Left lung (tissue), 4 donors: ENCODE measurements at regions not wholly inside any gene's neighbourhood (a gene's known extent, or its start where the extent isn't known, plus 50 kb on each side); places are given as distances from the start of the nearest gene placed in this dataset.

Source experiments
- ATAC-seq: fragments of 200-7000 bp; cut with Tn5 transposase; one replicate; pipeline ENCODE4 v1.9.1; 2020; ENCODE audit warnings: moderate library complexity
- DNase-seq, 4 donors: peaks; one replicate each; pipeline ENCODE4 v3.0.0-alpha.2; 2013 to 2020
- H3K27ac ChIP-seq, 2 donors: fragments of 200-600 bp; sonication (generic) in 1 of 2; one replicate each; pipeline versions ENCODE4 v1.5.0 to v1.8.0; 2020 to 2021
- H3K27me3 ChIP-seq, 2 donors: fragments of 200-600 bp; sonication (generic) in 1 of 2; one replicate each; pipeline versions ENCODE4 v1.5.0 to v1.8.0; 2020 to 2021
- H3K36me3 ChIP-seq, 2 donors: fragments of 200-600 bp; sonication (generic) in 1 of 2; one replicate each; pipeline versions ENCODE4 v1.5.0 to v1.8.0; 2020 to 2021
- H3K4me1 ChIP-seq, 2 donors: fragments of 200-600 bp; one replicate each; pipeline ENCODE4 v1.8.0; 2021
- H3K4me3 ChIP-seq, 2 donors: fragments of 200-600 bp; sonication (generic) in 1 of 2; one replicate each; pipeline versions ENCODE4 v1.5.0 to v1.8.0; 2020 to 2021; ENCODE audit warnings: mild to moderate bottlenecking in 1 of 2
- H3K9me3 ChIP-seq, 2 donors: fragments of 200-600 bp; sonication (generic) in 1 of 2; one replicate each; pipeline versions ENCODE4 v1.5.0 to v1.8.0; 2020 to 2021
- intact Hi-C, 2 donors: fragments of 100-400 bp; cut with DNase I; formaldehyde crosslinking; loops; one replicate each; pipeline versions ENCODE4 v1.11.2 to v1.14.2; 2022
- TF ChIP-seq, protein P1 (sequence below), 2 donors: fragments of 200-600 bp; sonication (generic) in 1 of 2; IDR thresholded peaks; one replicate each; pipeline versions ENCODE4 v1.5.0 to v1.8.0; 2021; ENCODE audit warnings: antibody characterized with exemption in 2 of 2
- donor health status: DM: no; HTN: yes; CAD: no.
- donor health status: DM: no; HTN: no; CAD: no.

DNA sequence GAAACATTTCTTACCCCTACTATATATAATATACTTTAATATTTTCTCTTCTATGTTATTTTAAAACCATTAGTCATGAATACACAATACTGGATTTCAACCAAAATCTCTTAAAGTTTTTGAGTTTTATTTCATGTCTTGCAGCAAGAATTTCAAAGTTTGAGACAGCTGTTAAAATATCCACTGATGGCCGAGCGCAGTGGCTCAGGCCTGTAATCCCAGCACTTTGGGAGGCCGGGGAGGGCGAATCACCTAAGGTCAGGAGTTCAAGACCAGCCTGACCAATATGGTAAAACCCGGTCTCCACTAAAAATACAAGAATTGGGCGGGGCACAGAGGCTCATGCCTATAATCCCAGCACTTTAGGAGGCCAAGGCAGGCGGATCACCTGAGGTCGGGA is 59.7 kb upstream of the DAPK1 start:
- no peak overlapping the region for H3K4me3 ChIP-seq
- H3K36me3 ChIP-seq: no peaks in the 10 kb centered on the region
- TF ChIP-seq, protein P1, sequence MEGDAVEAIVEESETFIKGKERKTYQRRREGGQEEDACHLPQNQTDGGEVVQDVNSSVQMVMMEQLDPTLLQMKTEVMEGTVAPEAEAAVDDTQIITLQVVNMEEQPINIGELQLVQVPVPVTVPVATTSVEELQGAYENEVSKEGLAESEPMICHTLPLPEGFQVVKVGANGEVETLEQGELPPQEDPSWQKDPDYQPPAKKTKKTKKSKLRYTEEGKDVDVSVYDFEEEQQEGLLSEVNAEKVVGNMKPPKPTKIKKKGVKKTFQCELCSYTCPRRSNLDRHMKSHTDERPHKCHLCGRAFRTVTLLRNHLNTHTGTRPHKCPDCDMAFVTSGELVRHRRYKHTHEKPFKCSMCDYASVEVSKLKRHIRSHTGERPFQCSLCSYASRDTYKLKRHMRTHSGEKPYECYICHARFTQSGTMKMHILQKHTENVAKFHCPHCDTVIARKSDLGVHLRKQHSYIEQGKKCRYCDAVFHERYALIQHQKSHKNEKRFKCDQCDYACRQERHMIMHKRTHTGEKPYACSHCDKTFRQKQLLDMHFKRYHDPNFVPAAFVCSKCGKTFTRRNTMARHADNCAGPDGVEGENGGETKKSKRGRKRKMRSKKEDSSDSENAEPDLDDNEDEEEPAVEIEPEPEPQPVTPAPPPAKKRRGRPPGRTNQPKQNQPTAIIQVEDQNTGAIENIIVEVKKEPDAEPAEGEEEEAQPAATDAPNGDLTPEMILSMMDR (IDR thresholded peaks at IDR 0.05): no peak
- no peak overlapping the region for H3K27ac ChIP-seq
- H3K4me1 ChIP-seq: no peaks in the 10 kb centered on the region
- ATAC-seq (no peak), DNase-seq (no peak)
- no peaks in the 10 kb centered on the region for H3K27me3 ChIP-seq
- H3K9me3 ChIP-seq: no peaks in the 10 kb centered on the region
- intact Hi-C loops: no loop called here

DNA sequence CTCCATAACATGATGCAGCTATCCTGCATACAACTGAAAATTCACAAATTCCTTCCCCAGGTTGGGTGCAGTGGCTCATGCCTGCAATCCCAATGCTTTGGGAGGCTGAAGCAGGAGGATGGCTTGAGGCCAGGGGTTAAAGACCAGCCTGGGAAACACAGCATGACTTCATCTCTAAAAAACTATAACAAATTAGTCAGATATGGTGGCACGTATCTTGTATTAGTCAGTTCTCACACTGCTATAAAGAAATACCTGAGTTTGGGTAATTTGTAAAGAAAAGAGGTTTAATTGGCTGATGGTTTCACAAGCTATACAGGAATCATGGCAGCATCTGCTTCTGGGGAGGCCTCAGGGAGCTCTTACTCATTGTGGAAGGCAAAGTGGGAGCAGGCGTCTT is 56.4 kb upstream of the DAPK1 start:
- no peaks in the 10 kb centered on the region for H3K4me1 ChIP-seq
- intact Hi-C loops: no loop called here
- no peaks in the 10 kb centered on the region for H3K27me3 ChIP-seq
- TF ChIP-seq, protein P1 (IDR thresholded peaks at IDR 0.05): no peak
- DNase-seq: no peak
- no peaks in the 10 kb centered on the region for H3K9me3 ChIP-seq
- no peak overlapping the region for H3K4me3 ChIP-seq
- H3K27ac ChIP-seq: no peak overlapping the region
- no peaks in the 10 kb centered on the region for H3K36me3 ChIP-seq
- no peak for ATAC-seq

DNA sequence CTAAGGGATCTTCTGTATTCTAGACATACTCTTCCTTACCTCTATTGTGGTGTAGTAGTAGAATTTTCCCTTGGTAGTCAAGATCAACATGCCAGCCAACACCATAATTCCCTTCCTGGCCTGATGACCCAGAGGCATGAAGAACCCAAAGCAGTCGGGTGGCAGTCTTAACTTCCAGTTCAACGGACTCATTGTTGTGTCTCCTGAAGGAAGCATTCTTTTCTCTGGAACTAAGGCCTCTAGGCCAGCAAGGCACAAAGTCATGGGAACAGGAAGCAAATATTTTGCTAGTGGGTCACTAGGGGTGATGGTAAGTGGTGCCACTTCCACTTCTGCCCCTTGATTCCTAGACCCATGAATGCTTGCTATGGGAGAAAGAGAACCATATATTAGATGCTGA is 55.2 kb upstream of the DAPK1 start:
- H3K9me3 ChIP-seq: no peaks in the 10 kb centered on the region
- no peak for DNase-seq
- TF ChIP-seq, protein P1 (IDR thresholded peaks at IDR 0.05): no peak
- H3K27ac ChIP-seq: no peak overlapping the region
- intact Hi-C loops: no loop called here
- no peaks in the 10 kb centered on the region for H3K36me3 ChIP-seq
- no peak overlapping the region for H3K4me3 ChIP-seq
- no peaks in the 10 kb centered on the region for H3K27me3 ChIP-seq
- no peak for ATAC-seq
- no peaks in the 10 kb centered on the region for H3K4me1 ChIP-seq

DNA sequence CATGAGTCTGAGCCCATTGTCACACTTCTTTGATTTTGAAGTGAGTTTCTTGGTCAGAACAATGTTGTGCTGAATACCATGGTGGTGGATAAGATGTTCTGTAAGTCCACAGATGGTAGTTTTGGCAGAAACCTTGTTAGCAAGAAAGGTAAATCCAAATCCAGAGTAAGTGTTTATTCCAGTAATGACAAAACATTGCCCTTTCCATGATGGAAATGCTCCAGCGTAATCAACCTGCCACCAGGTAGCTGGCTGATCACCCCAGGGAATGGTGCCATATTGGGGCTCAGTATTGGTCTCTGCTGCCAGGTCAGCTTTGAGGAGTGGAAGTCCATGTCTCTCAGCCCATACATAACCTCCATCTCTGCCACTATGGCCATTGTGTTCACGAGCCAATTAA is 54.7 kb upstream of the DAPK1 start:
- DNase-seq (no peak), ATAC-seq (no peak)
- no peaks in the 10 kb centered on the region for H3K36me3 ChIP-seq
- H3K27me3 ChIP-seq: no peaks in the 10 kb centered on the region
- H3K4me1 ChIP-seq: no peaks in the 10 kb centered on the region
- H3K9me3 ChIP-seq: no peaks in the 10 kb centered on the region
- intact Hi-C loops: no loop called here
- TF ChIP-seq, protein P1 (IDR thresholded peaks at IDR 0.05): no peak
- no peak overlapping the region for H3K4me3 ChIP-seq
- H3K27ac ChIP-seq: no peak overlapping the region

DNA sequence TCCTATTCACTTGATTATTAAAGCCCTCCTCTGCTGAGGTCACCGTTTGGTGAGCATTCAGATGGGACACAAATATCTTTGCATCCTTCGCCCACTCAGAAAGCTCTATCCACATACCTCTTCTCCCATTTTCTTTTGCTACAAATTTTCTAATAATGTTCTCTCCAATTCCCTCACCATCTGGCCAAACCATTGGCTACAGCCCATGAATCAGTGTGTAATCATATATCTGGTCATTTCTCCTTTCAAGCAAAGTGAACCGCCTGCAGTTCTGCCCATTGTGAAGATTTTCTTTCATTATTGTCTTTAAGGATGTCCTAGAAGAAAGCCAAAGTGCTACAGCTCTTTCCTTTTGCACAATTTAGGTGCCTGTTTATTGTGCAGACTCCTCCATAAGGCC is 54.2 kb upstream of the DAPK1 start:
- DNase-seq (no peak), ATAC-seq (no peak)
- H3K4me3 ChIP-seq: no peak overlapping the region
- intact Hi-C loops: no loop called here
- no peaks in the 10 kb centered on the region for H3K4me1 ChIP-seq
- no peak overlapping the region for H3K27ac ChIP-seq
- no peaks in the 10 kb centered on the region for H3K9me3 ChIP-seq
- TF ChIP-seq, protein P1 (IDR thresholded peaks at IDR 0.05): no peak
- no peaks in the 10 kb centered on the region for H3K27me3 ChIP-seq
- H3K36me3 ChIP-seq: no peaks in the 10 kb centered on the region
